Activated CD4-positive, alpha-beta T cell treated with anti-CD3 and anti-CD28 coated beads, Interleukin-2, amount 10 ng/mL, durations not matched to agents 24 days and 14 days (primary cell): ENCODE measurements at regions not wholly inside any gene's neighbourhood (a gene's known extent, or its start where the extent isn't known, plus 50 kb on each side); places are given as distances from the start of the nearest gene placed in this dataset.

ENCODE experiments used
- DNase-seq: peaks from one replicate; pipeline ENCODE4 v3.0.0; 2022
- H3K27ac Mint-ChIP-seq: one replicate; pipeline ENCODE4 v1.8.0; 2022; ENCODE audit warnings: mild to moderate bottlenecking, mixed read lengths
- H3K27me3 Mint-ChIP-seq: one replicate; pipeline ENCODE4 v1.8.0; 2022; ENCODE audit warnings: mixed read lengths
- H3K36me3 Mint-ChIP-seq: one replicate; pipeline ENCODE4 v1.8.0; 2022; ENCODE audit warnings: low read depth, mild to moderate bottlenecking, mixed read lengths
- H3K4me1 Mint-ChIP-seq: one replicate; pipeline ENCODE4 v1.8.0; 2021; ENCODE audit warnings: mixed read lengths
- H3K4me3 Mint-ChIP-seq: one replicate; pipeline ENCODE4 v1.8.0; 2022; ENCODE audit warnings: mild to moderate bottlenecking, moderate library complexity, mixed read lengths
- H3K9me3 Mint-ChIP-seq: one replicate; pipeline ENCODE4 v1.8.0; 2021; ENCODE audit warnings: mixed read lengths
- intact Hi-C: fragments of 100-400 bp; cut with micrococcal nuclease; formaldehyde crosslinking; loops from one replicate; pipeline ENCODE4 v1.15.1; 2023

- no peaks in the 10 kb centered on the region for H3K36me3 Mint-ChIP-seq
- H3K9me3 Mint-ChIP-seq, result no peaks in the 10 kb centered on the region
- H3K27me3 Mint-ChIP-seq, result peaks cover 4% of the 10 kb centered on the region
- DNase-seq, result no peak
- no peak overlapping the region for H3K4me3 Mint-ChIP-seq
- intact Hi-C loops, result no loop called here
- no peak overlapping the region for H3K27ac Mint-ChIP-seq
- H3K4me1 Mint-ChIP-seq, result no peaks in the 10 kb centered on the region
These were observed 114.2 kb downstream of the FOXD2 start for GRCh38 chr1:47551971-47552528.

GRCh38 chr1:47554082-47554481 lies 116.2 kb downstream of the FOXD2 start:
- DNase-seq, result no peak
- Mint-ChIP-seq H3K4me3 (no peak overlapping the region), H3K9me3 (no peaks in the 10 kb centered on the region), H3K4me1 (no peaks in the 10 kb centered on the region), H3K36me3 (no peaks in the 10 kb centered on the region), H3K27ac (no peak overlapping the region), H3K27me3 (peaks cover 4% of the 10 kb centered on the region)
- intact Hi-C loops, result no loop called here

- Mint-ChIP-seq H3K9me3 (no peaks in the 10 kb centered on the region), H3K4me1 (no peaks in the 10 kb centered on the region), H3K27ac (no peak overlapping the region), H3K4me3 (no peak overlapping the region), H3K27me3 (peaks cover 4% of the 10 kb centered on the region), H3K36me3 (no peaks in the 10 kb centered on the region)
- intact Hi-C loops, result no loop called here
- no peak for DNase-seq
These were observed 117.1 kb downstream of the FOXD2 start for GRCh38 chr1:47554901-47555300.

GRCh38 chr1:47555306-47555705 lies 117.5 kb downstream of the FOXD2 start:
- Mint-ChIP-seq H3K4me3 (no peak overlapping the region), H3K27me3 (peaks cover 4% of the 10 kb centered on the region), H3K36me3 (no peaks in the 10 kb centered on the region), H3K9me3 (no peaks in the 10 kb centered on the region), H3K27ac (no peak overlapping the region), H3K4me1 (no peaks in the 10 kb centered on the region)
- DNase-seq, result no peak
- intact Hi-C loops, result no loop called here

- H3K4me1 Mint-ChIP-seq, result no peaks in the 10 kb centered on the region
- DNase-seq, result no peak
- intact Hi-C loops, result no loop called here
- H3K4me3 Mint-ChIP-seq, result no peak overlapping the region
- no peaks in the 10 kb centered on the region for H3K36me3 Mint-ChIP-seq
- no peaks in the 10 kb centered on the region for H3K9me3 Mint-ChIP-seq
- H3K27ac Mint-ChIP-seq, result no peak overlapping the region
- peaks cover 4% of the 10 kb centered on the region for H3K27me3 Mint-ChIP-seq
These were observed 118.2 kb downstream of the FOXD2 start for GRCh38 chr1:47555841-47556560.

GRCh38 chr1:47557066-47557465 lies 119.2 kb downstream of the FOXD2 start:
- H3K4me1 Mint-ChIP-seq, result no peaks in the 10 kb centered on the region
- DNase-seq, result no peak
- H3K27ac Mint-ChIP-seq, result no peak overlapping the region
- peaks cover 4% of the 10 kb centered on the region for H3K27me3 Mint-ChIP-seq
- intact Hi-C loops, result no loop called here
- no peaks in the 10 kb centered on the region for H3K36me3 Mint-ChIP-seq
- H3K4me3 Mint-ChIP-seq, result no peak overlapping the region
- H3K9me3 Mint-ChIP-seq, result no peaks in the 10 kb centered on the region

GRCh38 chr1:47558601-47559593 lies 121.1 kb downstream of the FOXD2 start:
- intact Hi-C loops, result no loop called here
- H3K9me3 Mint-ChIP-seq, result no peaks in the 10 kb centered on the region
- no peak for DNase-seq

GRCh38 chr1:47559944-47560695 lies 122.3 kb downstream of the FOXD2 start:
- Mint-ChIP-seq H3K4me1 (peaks cover 4% of the 10 kb centered on the region), H3K9me3 (no peaks in the 10 kb centered on the region), H3K27me3 (peaks cover 11% of the 10 kb centered on the region), H3K27ac (no peak overlapping the region), H3K36me3 (no peaks in the 10 kb centered on the region), H3K4me3 (no peak overlapping the region)
- intact Hi-C loops, result no loop called here
- no peak for DNase-seq

More at GRCh38 chr1:47558601-47559593, 121.1 kb downstream of the FOXD2 start:
- H3K27ac Mint-ChIP-seq, result no peak overlapping the region
- peaks cover 7% of the 10 kb centered on the region for H3K27me3 Mint-ChIP-seq
- H3K4me1 Mint-ChIP-seq, result peaks cover 4% of the 10 kb centered on the region
- H3K36me3 Mint-ChIP-seq, result no peaks in the 10 kb centered on the region
- H3K4me3 Mint-ChIP-seq, result no peak overlapping the region

GRCh38 chr1:47561523-47562007 lies 123.7 kb downstream of the FOXD2 start:
- DNase-seq, result no peak
- no peaks in the 10 kb centered on the region for H3K9me3 Mint-ChIP-seq
- no peak overlapping the region for H3K4me3 Mint-ChIP-seq
- peaks cover 4% of the 10 kb centered on the region for H3K4me1 Mint-ChIP-seq
- H3K36me3 Mint-ChIP-seq, result no peaks in the 10 kb centered on the region
- H3K27me3 Mint-ChIP-seq, result peaks cover 11% of the 10 kb centered on the region
- intact Hi-C loops, result no loop called here
- no peak overlapping the region for H3K27ac Mint-ChIP-seq

GRCh38 chr1:47562147-47562546 lies 124.3 kb downstream of the FOXD2 start:
- peaks cover 4% of the 10 kb centered on the region for H3K4me1 Mint-ChIP-seq
- H3K27ac Mint-ChIP-seq, result no peak overlapping the region
- H3K4me3 Mint-ChIP-seq, result no peak overlapping the region
- H3K36me3 Mint-ChIP-seq, result no peaks in the 10 kb centered on the region
- DNase-seq, result no peak
- intact Hi-C loops, result no loop called here
- peaks cover 11% of the 10 kb centered on the region for H3K27me3 Mint-ChIP-seq
- no peaks in the 10 kb centered on the region for H3K9me3 Mint-ChIP-seq

- no peaks in the 10 kb centered on the region for H3K9me3 Mint-ChIP-seq
- H3K27me3 Mint-ChIP-seq, result peaks cover 11% of the 10 kb centered on the region
- peaks cover 4% of the 10 kb centered on the region for H3K4me1 Mint-ChIP-seq
- intact Hi-C loops, result no loop called here
- H3K27ac Mint-ChIP-seq, result no peak overlapping the region
- no peak overlapping the region for H3K4me3 Mint-ChIP-seq
- no peak for DNase-seq
- H3K36me3 Mint-ChIP-seq, result no peaks in the 10 kb centered on the region
These were observed 125.0 kb downstream of the FOXD2 start for GRCh38 chr1:47562799-47563198.

- H3K36me3 Mint-ChIP-seq, result no peaks in the 10 kb centered on the region
- peaks cover 4% of the 10 kb centered on the region for H3K4me1 Mint-ChIP-seq
- H3K27ac Mint-ChIP-seq, result no peak overlapping the region
- DNase-seq, result no peak
- intact Hi-C loops, result no loop called here
- H3K27me3 Mint-ChIP-seq, result peaks cover 13% of the 10 kb centered on the region
- no peak overlapping the region for H3K4me3 Mint-ChIP-seq
- no peaks in the 10 kb centered on the region for H3K9me3 Mint-ChIP-seq
These were observed 125.4 kb downstream of the FOXD2 start for GRCh38 chr1:47563201-47563600.

- Mint-ChIP-seq H3K27ac (no peak overlapping the region), H3K36me3 (no peaks in the 10 kb centered on the region), H3K9me3 (no peaks in the 10 kb centered on the region), H3K4me1 (peaks cover 4% of the 10 kb centered on the region), H3K27me3 (peaks cover 16% of the 10 kb centered on the region), H3K4me3 (no peak overlapping the region)
- DNase-seq, result no peak
- intact Hi-C loops, result no loop called here
These were observed 126.7 kb downstream of the FOXD2 start for GRCh38 chr1:47564570-47564969.
